ENCODE measurements at regions not wholly inside any gene's neighbourhood (a gene's known extent, or its start where the extent isn't known, plus 50 kb on each side); places are given as distances from the start of the nearest gene placed in this dataset.

DNA sequence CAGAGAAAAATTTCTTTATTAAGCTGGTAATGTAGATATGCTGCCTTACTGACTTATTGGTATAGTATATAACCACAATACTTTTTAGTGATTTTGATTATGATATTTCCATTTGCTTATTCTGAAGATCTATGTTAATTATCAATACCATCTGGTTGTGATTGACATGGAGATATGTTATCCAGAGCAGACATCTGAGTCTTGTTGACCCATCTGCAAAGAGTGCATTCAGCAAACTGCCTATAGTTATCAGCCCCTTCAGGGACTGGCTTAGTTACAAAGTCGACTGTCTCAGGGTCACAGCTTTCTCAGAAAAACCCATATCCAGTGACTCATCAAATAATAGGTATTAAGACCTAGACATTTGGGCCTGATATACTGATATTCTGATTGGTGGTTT is 475.7 kb downstream of the DSC3 start:
- ChIA-PET POLR2A (ENCODE audit: partially characterized antibody) (no interaction called here), CTCF (ENCODE audit: partially characterized antibody) (interaction anchor here (1.0 to 1.6 kb wide), 2 partner anchors 8 to 39 kb away, joined by 3 to 4 read pairs; no protein-coding TSS in a partner anchor)
- Histone ChIP-seq H3K18ac (ENCODE audit: extremely low read depth, low read length) (no peak overlapping the region), H2BK120ac (replicated peaks; ENCODE audit: low read depth, low read length) (no peak overlapping the region), H3K36me3 (ENCODE audit: control insufficient read depth in 2 of 4, insufficient read depth in 4 of 4, low read length in 3 of 4) (no peaks in the 10 kb centered on the region), H3K4ac (replicated peaks; ENCODE audit: insufficient read length, low read depth, low read length) (no peak overlapping the region), H3K27me3 (replicated peaks in 1 of 4; ENCODE audit: control insufficient read depth in 3 of 4, extremely low read depth in 1 of 4, insufficient read depth in 3 of 4, low read length in 3 of 4) (no peaks in the 10 kb centered on the region), H2AK5ac (ENCODE audit: low read depth, low read length) (no peak overlapping the region), H4K5ac (ENCODE audit: insufficient read length, low read depth, low read length) (no peak overlapping the region), H4K20me1 (replicated peaks in 1 of 2; ENCODE audit: control insufficient read depth in 1 of 2, insufficient read depth in 2 of 2, low read length in 2 of 2) (no peaks in the 10 kb centered on the region), H3K27ac (ENCODE audit: low read depth, low read length) (no peak overlapping the region), H3K9me3 (ENCODE audit: insufficient read depth in 2 of 2, low read depth in 1 of 2, low read length in 1 of 2) (no peaks in the 10 kb centered on the region), H3K79me2 (ENCODE audit: control insufficient read depth in 1 of 2, insufficient read depth in 2 of 2, low read length in 2 of 2) (no peaks in the 10 kb centered on the region), H2BK15ac (ENCODE audit: low read length) (no peak overlapping the region), H3K23me2 (ENCODE audit: low read depth, low read length) (no peaks in the 10 kb centered on the region), H4K91ac (replicated peaks; ENCODE audit: insufficient read length, low read length) (no peak overlapping the region), H4K8ac (ENCODE audit: extremely low read depth, insufficient read depth, low read length) (no peak overlapping the region), H2AFZ (ENCODE audit: low read length) (no peak overlapping the region), H3K4me2 (ENCODE audit: insufficient read depth in 1 of 2, low read depth in 2 of 2, low read length in 2 of 2) (no peak overlapping the region), H2BK20ac (ENCODE audit: low read length) (no peak overlapping the region), H2BK12ac (ENCODE audit: low read depth, low read length) (no peak overlapping the region), H3K14ac (ENCODE audit: insufficient read length) (no peak overlapping the region), H3K56ac (replicated peaks; ENCODE audit: insufficient read length, low read depth, low read length) (no peak overlapping the region), H3K9ac (replicated peaks in 1 of 4; ENCODE audit: extremely low read depth in 1 of 4, low read depth in 3 of 4, low read length in 3 of 4) (no peak overlapping the region), H3K4me1 (replicated peaks in 1 of 4; ENCODE audit: control insufficient read depth in 3 of 4, insufficient read depth in 4 of 4, low read length in 3 of 4) (no peaks in the 10 kb centered on the region), H3K4me3 (ENCODE audit: extremely low read depth in 1 of 4, insufficient read depth in 2 of 4, low read depth in 3 of 4, low read length in 4 of 4) (no peak overlapping the region), H3K23ac (ENCODE audit: insufficient read length) (no peak overlapping the region), H3K79me1 (ENCODE audit: low read depth, low read length) (no peaks in the 10 kb centered on the region), H2BK5ac (ENCODE audit: low read depth, low read length) (no peak overlapping the region)
- TF ChIP-seq TCF12 (IDR thresholded peaks at IDR 0.05; ENCODE audit: low read depth, low read length) (no peak), BRCA1 (IDR thresholded peaks at IDR 0.05; ENCODE audit: low read depth, low read length) (no peak), SRF (IDR thresholded peaks at IDR 0.05; ENCODE audit: low read depth, low read length) (no peak), NANOG (IDR thresholded peaks at IDR 0.05; ENCODE audit: insufficient read depth, low read depth, low read length, poor library complexity, severe bottlenecking) (no peak), SP2 (IDR thresholded peaks at IDR 0.05; ENCODE audit: low read length) (no peak), JUND (IDR thresholded peaks at IDR 0.05; ENCODE audit: low read length) (no peak), PHF8 (conservative IDR thresholded peaks at IDR 0.05; ENCODE audit: low read depth, low read length) (no peak), CHD1 (IDR thresholded peaks at IDR 0.05; ENCODE audit: low read depth, low read length) (no peak)
- TF ChIP-seq, protein P1, sequence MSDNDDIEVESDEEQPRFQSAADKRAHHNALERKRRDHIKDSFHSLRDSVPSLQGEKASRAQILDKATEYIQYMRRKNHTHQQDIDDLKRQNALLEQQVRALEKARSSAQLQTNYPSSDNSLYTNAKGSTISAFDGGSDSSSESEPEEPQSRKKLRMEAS (IDR thresholded peaks at IDR 0.05), result no peak
- 86% methylated on average over 1 of the region's 1 CpG; no CpG with 5 or more reads in 1 of the 2 experiments for WGBS, 2 experiments (ENCODE audit: extremely low coverage in 1 of 2, insufficient coverage in 1 of 2, insufficient read length in 1 of 2, insufficient replicate concordance in 2 of 2, low coverage in 1 of 2, low lambda C conversion rate in 2 of 2, missing lambda C conversion rate in 1 of 2)
- FAIRE-seq (no peak), DNase-seq (ENCODE audit: low read depth in 1 of 2, low spot score in 2 of 2) (no peak)
